Small intestine (tissue), 7 donors: ENCODE measurements at regions not wholly inside any gene's neighbourhood (a gene's known extent, or its start where the extent isn't known, plus 50 kb on each side); places are given as distances from the start of the nearest gene placed in this dataset.
"Not testable (repeated sequence)": the region's sequence is repeated elsewhere in the genome, so short reads cannot be mapped to it uniquely, and the experiment has no call there.

Source experiments
- DNase-seq, 2 donors: peaks; one replicate each; pipeline versions ENCODE4 v3.0.0 to v3.0.0-alpha.2; 2013
- FAIRE-seq: peaks from 2 replicates; lab custom pipeline; 2012; peaks lifted over from hg19 to GRCh38; lab: Jason Lieb, UNC
- H3K27ac ChIP-seq, 3 donors: one replicate each; pipeline ENCODE4 v1.5.1; 2013; ENCODE audit warnings: low read length in 2 of 3, mild to moderate bottlenecking in 2 of 3, control low read depth in 1 of 3, inconsistent platforms in 1 of 3, low read depth in 1 of 3, moderate library complexity in 1 of 3
- H3K27me3 ChIP-seq, 3 donors: one replicate each; pipeline ENCODE4 v1.6.1; 2013; ENCODE audit warnings: low read length in 3 of 3, inconsistent platforms in 1 of 3; ENCODE audit not compliant: control insufficient read depth in 3 of 3, insufficient read depth in 3 of 3
- H3K36me3 ChIP-seq, 3 donors: one replicate each; pipeline ENCODE4 v1.6.1; 2013; ENCODE audit warnings: low read length in 3 of 3, inconsistent platforms in 1 of 3, low read depth in 1 of 3, mild to moderate bottlenecking in 1 of 3, moderate library complexity in 1 of 3; ENCODE audit not compliant: control insufficient read depth in 3 of 3, insufficient read depth in 2 of 3
- H3K4me1 ChIP-seq, 3 donors: one replicate each; pipeline ENCODE4 v1.6.1; 2013; ENCODE audit warnings: low read length in 2 of 3, inconsistent platforms in 1 of 3, low read depth in 1 of 3, mild to moderate bottlenecking in 1 of 3, moderate library complexity in 1 of 3; ENCODE audit not compliant: control insufficient read depth in 3 of 3, insufficient read depth in 2 of 3
- H3K4me3 ChIP-seq, 3 donors: one replicate each; pipeline ENCODE4 v1.5.1; 2013; ENCODE audit warnings: low read length in 3 of 3, control low read depth in 1 of 3, inconsistent platforms in 1 of 3, low read depth in 1 of 3, mild to moderate bottlenecking in 1 of 3, moderate library complexity in 1 of 3
- H3K9me3 ChIP-seq, 2 donors: one replicate each; pipeline ENCODE4 v1.6.1; 2013; ENCODE audit warnings: low read depth in 1 of 2, low read length in 1 of 2; ENCODE audit not compliant: control insufficient read depth in 2 of 2, insufficient read depth in 1 of 2
- WGBS, 3 donors: extraction: QIAGEN DNeasy Blood & Tissue Kit; methylation state at CpG; one replicate each; pipeline ENCODE4 v1.1.7; 2013; 5-methylcytosine and 5-hydroxymethylcytosine counted together
- donor health status: healthy with polysubstance abuse.
- donor health status: control.
- donor health status: control.
- donor health status: Bipolar disorder and iron deficiency.
- donor health status: healthy.

DNA sequence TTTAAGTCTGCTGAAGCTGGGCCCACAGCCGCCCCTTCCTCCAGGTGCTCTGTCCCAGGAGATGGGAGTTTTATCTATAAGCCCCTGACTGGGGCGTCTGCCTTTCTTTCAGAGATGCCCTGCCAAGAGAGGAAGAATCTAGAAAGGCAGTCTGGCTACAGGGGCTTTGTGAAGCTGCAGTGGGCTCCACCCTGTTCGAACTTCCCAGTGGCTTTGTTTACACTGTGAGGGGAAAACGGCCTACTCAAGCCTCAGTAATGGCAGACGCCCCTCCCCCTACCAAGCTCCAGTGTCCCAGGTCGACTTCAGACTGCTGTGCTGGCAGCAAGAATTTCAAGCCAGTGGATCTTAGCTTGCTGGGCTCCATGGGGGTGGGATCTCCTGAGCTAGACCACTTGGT, 435.3 kb downstream of the RMST start:
- WGBS, 3 donors: 21 to 52% (median 36%) methylated on average over 6 of the region's 6 CpGs
- not testable (repeated sequence) for H3K9me3 ChIP-seq, H3K36me3 ChIP-seq, H3K4me3 ChIP-seq, H3K4me1 ChIP-seq, DNase-seq, FAIRE-seq, H3K27me3 ChIP-seq, H3K27ac ChIP-seq

DNA sequence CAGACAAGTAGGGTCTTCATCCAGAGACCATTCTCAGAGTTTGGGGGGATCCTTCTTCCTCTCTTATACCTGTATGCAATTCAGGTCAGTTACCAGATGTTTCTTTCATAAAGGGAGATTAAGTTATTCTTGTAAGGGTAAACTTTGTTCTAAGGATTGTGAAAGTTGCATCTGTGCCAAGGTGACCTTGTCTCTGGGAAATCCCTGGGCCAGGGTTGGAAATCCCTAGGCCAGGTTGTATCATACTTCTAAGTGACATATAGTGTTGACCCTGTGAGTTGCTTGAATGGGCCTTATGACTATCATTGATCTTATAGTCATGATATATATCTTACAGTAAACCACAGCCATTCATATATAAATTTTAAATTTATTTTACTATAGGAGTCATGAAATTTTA, 436.9 kb downstream of the RMST start:
- no peak for FAIRE-seq

DNA sequence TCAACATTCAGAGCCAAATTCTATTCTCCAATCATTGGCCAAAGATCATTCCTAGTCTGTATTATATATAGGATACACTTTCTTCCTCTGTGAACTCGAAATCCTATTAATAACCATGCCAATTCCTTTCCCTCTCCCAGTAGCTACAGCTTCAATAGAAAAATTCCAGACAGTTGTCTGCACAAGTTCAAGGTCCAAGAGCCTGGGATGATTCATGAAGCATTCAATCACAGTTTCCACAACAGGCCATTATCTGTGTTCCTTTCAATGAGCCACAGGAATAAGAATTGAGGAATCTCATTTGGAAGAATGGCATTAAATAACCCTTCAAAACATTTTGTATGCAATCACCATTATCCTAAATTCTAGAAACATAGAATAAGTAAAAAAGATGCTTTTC, 437.4 kb downstream of the RMST start:
- H3K36me3 ChIP-seq: no peaks in the 10 kb centered on the region
- peaks cover 0 to 1% of the 10 kb centered on the region in 2 donors for H3K9me3 ChIP-seq
- 61 to 81% (median 63%) methylated on average over 1 of the region's 1 CpG for WGBS, 3 donors
- FAIRE-seq (no peak), DNase-seq (no peak)
- H3K27ac ChIP-seq: no peak overlapping the region
- H3K4me3 ChIP-seq: no peak overlapping the region
- H3K4me1 ChIP-seq: no peaks in the 10 kb centered on the region
- H3K27me3 ChIP-seq: no peaks in the 10 kb centered on the region

More for the DNA sequence above, 436.9 kb downstream of the RMST start:
- Histone ChIP-seq H3K4me3 (no peak overlapping the region), H3K36me3 (no peaks in the 10 kb centered on the region), H3K27ac (no peak overlapping the region), H3K4me1 (no peaks in the 10 kb centered on the region), H3K9me3 (peaks cover 0 to 1% of the 10 kb centered on the region in 2 donors), H3K27me3 (no peaks in the 10 kb centered on the region)
- no peak for DNase-seq

DNA sequence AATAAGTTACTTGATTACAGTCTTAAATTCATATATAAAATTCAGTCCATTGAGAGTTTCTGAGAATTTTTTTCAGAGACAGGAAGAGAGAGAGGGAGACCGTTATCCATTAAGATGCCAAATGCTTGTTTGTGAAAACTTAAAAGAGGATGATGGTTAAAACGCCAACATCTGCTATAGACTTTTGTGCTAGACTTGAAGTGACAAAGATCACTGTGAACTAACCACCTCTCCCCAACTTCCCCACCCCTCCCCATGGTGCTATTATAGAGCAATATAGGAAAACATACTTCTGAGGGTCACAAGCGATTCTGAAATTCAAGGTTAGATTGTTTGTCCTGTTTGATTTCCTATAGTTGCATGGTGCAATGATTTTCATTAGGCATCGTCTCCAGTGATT, 440.8 kb downstream of the RMST start:
- Histone ChIP-seq H3K9me3 (no peaks in the 10 kb centered on the region), H3K4me1 (no peaks in the 10 kb centered on the region), H3K27me3 (no peaks in the 10 kb centered on the region), H3K27ac (no peak overlapping the region), H3K4me3 (no peak overlapping the region), H3K36me3 (no peaks in the 10 kb centered on the region)
- DNase-seq (no peak), FAIRE-seq (no peak)
- WGBS, 3 donors: 72 to 76% (median 73%) methylated on average over 4 of the region's 4 CpGs

DNA sequence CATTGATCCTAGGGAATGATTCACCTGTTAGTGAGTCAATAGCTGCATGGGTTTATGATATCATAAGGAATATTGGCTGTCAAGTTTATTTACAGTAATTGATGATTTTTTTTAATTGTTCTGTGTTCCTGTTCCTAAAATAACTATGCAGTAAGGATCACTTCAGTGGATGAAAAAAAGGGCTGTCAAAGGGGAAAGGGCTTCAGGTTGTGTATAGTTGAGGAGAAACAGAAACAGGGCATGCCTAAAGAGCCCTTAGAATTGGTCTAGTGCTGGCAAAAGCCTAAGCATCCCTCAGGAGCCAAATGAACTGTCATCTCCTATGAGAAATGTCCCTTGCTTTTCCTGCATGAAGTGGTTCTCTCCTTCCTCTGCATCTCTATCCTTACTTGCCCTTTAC, 444.9 kb downstream of the RMST start:
- Histone ChIP-seq H3K27me3 (no peaks in the 10 kb centered on the region), H3K27ac (no peak overlapping the region), H3K9me3 (no peaks in the 10 kb centered on the region), H3K36me3 (no peaks in the 10 kb centered on the region), H3K4me1 (no peaks in the 10 kb centered on the region), H3K4me3 (no peak overlapping the region)
- no peak for FAIRE-seq
- DNase-seq: no peak

DNA sequence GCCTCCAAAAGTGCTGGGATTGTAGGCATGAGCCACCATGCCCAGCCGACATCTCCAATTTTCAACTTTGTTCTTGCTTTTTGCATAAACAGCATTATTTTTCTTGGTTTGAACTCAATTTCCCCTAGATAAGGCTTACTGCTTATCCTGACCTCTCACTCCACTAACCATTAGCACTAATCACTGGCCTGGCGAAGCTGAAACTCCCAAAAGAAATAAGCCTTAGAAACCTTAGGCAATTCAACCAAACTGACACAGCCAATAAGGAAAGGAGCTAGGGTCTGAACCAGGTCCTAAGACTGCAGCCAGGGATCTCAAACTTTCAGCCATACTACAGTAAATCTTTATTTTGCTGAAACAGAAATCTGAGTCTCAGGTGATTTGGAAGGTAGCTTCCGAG, 448.0 kb downstream of the RMST start:
- FAIRE-seq (no peak), DNase-seq (no peak)
- Histone ChIP-seq H3K36me3 (no peaks in the 10 kb centered on the region), H3K4me1 (no peaks in the 10 kb centered on the region), H3K4me3 (no peak overlapping the region), H3K27me3 (no peaks in the 10 kb centered on the region), H3K27ac (no peak overlapping the region), H3K9me3 (no peaks in the 10 kb centered on the region)
- WGBS, 3 donors: 87 to 88% (median 88%) methylated on average over 3 of the region's 3 CpGs

DNA sequence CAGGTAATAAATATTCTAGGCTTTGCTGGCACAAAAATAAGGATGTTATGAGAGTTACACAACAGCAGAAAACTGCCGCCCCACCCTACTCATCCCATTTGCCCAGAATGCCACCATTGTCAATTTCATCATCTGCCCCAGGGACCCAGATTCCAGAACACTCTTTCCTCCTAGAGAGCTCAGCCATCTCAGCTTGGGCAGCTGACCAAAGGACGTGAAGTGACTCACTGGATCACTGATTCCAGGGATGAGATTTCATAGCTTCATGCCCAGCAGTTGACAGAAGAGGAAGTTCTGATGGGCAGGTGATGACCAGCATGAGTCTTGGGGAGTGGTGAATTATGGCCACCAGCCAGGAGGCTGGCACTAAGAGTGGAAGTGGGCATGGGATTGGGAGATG, 450.3 kb downstream of the RMST start:
- H3K27me3 ChIP-seq: no peaks in the 10 kb centered on the region
- no peaks in the 10 kb centered on the region for H3K36me3 ChIP-seq
- 48 to 79% (median 61%) methylated on average over 2 of the region's 2 CpGs for WGBS, 3 donors
- DNase-seq (no peak), FAIRE-seq (no peak)
- H3K4me3 ChIP-seq: no peak overlapping the region
- H3K27ac ChIP-seq: no peak overlapping the region
- H3K9me3 ChIP-seq: no peaks in the 10 kb centered on the region
- no peaks in the 10 kb centered on the region for H3K4me1 ChIP-seq

DNA sequence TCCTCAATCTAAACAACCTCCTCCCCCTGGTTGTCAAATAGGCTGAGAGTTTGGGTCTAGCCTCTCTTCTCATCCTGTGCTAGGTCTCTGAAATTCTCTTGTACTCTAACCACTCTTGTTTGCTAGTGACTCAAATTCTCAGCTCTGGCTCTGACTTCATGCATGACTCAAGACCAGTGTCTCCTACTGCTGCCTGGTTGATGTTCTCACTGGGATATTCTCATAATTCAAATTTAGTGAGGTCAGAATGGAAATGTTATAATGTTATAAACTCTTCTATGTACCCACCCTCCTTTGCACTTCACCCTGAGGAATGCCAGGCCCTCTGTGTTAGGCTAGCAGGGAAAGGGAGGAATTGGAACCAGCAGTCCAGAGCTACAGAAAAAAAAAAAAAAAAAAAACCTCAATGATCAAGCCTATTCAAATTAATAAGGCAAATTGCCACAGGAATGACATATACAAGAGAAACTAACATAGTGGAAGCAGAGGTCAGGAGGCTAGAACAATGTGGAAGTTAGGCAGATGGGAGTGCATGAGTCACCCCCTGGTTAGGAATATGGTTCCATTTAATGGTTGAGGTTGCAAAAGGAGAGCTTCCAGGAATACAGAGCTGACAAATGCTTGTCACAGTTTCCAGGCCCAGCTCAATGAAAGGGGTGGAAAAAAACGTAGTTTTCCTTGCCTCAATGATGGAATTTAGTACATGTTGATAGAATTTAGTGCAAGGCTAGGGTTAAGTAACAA, 459.5 kb downstream of the RMST start:
- 38 to 54% (median 44%) methylated on average over 1 of the region's 1 CpG for WGBS, 3 donors
- FAIRE-seq: no peak
- Histone ChIP-seq H3K27ac (no peak overlapping the region), H3K9me3 (no peaks in the 10 kb centered on the region), H3K36me3 (no peaks in the 10 kb centered on the region), H3K27me3 (no peaks in the 10 kb centered on the region), H3K4me1 (no peaks in the 10 kb centered on the region), H3K4me3 (no peak overlapping the region)
- DNase-seq: no peak

DNA sequence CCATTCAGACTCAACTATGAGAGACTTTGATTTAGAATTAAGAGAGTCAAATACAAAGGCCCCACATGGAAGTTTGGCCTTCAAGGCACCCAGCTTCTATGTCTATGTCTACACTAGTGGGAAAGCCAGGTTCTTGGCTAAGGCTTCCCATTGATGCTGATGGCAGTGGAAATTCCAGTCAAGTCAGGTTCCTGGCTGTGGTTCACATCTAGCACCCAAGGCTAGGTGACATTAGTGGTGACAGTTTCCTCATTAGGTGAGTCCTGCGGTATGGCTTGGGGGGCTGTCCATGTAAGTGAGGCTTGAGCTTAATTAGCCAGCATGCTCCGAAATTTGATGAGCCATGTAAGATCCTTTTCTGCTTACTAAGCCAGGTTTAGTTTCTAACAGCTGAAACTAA, 460.9 kb downstream of the RMST start:
- Histone ChIP-seq H3K27ac (no peak overlapping the region), H3K4me1 (no peaks in the 10 kb centered on the region), H3K9me3 (no peaks in the 10 kb centered on the region), H3K36me3 (no peaks in the 10 kb centered on the region), H3K4me3 (no peak overlapping the region), H3K27me3 (no peaks in the 10 kb centered on the region)
- DNase-seq: no peak
- FAIRE-seq: no peak
- 81 to 87% (median 83%) methylated on average over 2 of the region's 2 CpGs for WGBS, 3 donors
